ENCODE measurements at regions not wholly inside any gene's neighbourhood (a gene's known extent, or its start where the extent isn't known, plus 50 kb on each side); places are given as distances from the start of the nearest gene placed in this dataset.

DNA sequence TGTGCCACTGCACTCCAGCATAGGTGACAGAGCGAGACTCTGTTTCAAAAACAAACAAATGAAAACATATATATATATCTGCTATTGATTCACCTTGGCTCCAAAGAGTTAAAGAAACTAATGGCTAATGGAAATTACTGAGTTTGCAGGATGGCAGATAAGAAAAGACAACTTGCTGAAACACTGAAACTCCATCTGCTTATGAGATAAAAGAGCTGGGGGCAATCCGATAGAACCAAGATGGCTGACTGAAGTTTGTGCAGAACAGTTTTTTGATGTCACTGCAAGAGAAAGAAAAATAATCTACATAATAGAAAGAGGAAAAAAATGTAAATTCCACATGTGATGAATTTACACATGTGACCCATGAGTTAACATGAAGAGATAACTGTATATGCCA lies 88.2 kb downstream of the LRATD1 start:
- H4K8ac ChIP-seq (ENCODE audit: extremely low read depth, insufficient read depth, low read length): no peak overlapping the region
- ChIA-PET CTCF (ENCODE audit: partially characterized antibody) (no interaction called here), POLR2A (ENCODE audit: partially characterized antibody) (no interaction called here)
- no peaks in the 10 kb centered on the region for H3K79me2 ChIP-seq (ENCODE audit: control insufficient read depth in 1 of 2, insufficient read depth in 2 of 2, low read length in 2 of 2)
- no peak for DNase-seq (ENCODE audit: low read depth in 1 of 2, low spot score in 2 of 2)
- no peak overlapping the region for H3K56ac ChIP-seq (replicated peaks; ENCODE audit: insufficient read length, low read depth, low read length)
- no peak overlapping the region for H2BK20ac ChIP-seq (ENCODE audit: low read length)
- no peak overlapping the region for H2BK5ac ChIP-seq (ENCODE audit: low read depth, low read length)
- H2BK120ac ChIP-seq (replicated peaks; ENCODE audit: low read depth, low read length): no peak overlapping the region
- H2BK12ac ChIP-seq (ENCODE audit: low read depth, low read length): no peak overlapping the region
- no peak overlapping the region for H3K18ac ChIP-seq (ENCODE audit: extremely low read depth, low read length)
- no peaks in the 10 kb centered on the region for H3K27me3 ChIP-seq (replicated peaks in 1 of 4; ENCODE audit: control insufficient read depth in 3 of 4, extremely low read depth in 1 of 4, insufficient read depth in 3 of 4, low read length in 3 of 4)
- no peak overlapping the region for H2AFZ ChIP-seq (ENCODE audit: low read length)
- H3K36me3 ChIP-seq (ENCODE audit: control insufficient read depth in 2 of 4, insufficient read depth in 4 of 4, low read length in 3 of 4): no peaks in the 10 kb centered on the region
- no peak overlapping the region for H3K27ac ChIP-seq (ENCODE audit: low read depth, low read length)
- no peak overlapping the region for H3K4ac ChIP-seq (replicated peaks; ENCODE audit: insufficient read length, low read depth, low read length)
- no peaks in the 10 kb centered on the region for H3K9me3 ChIP-seq (ENCODE audit: insufficient read depth in 2 of 2, low read depth in 1 of 2, low read length in 1 of 2)
- no peak overlapping the region for H3K9ac ChIP-seq (replicated peaks in 1 of 4; ENCODE audit: extremely low read depth in 1 of 4, low read depth in 3 of 4, low read length in 3 of 4)
- H3K4me1 ChIP-seq (replicated peaks in 1 of 4; ENCODE audit: control insufficient read depth in 3 of 4, insufficient read depth in 4 of 4, low read length in 3 of 4): no peaks in the 10 kb centered on the region
- no peaks in the 10 kb centered on the region for H3K23me2 ChIP-seq (ENCODE audit: low read depth, low read length)
- H4K91ac ChIP-seq (replicated peaks; ENCODE audit: insufficient read length, low read length): no peak overlapping the region
- H3K14ac ChIP-seq (ENCODE audit: insufficient read length): no peak overlapping the region
- 89% methylated on average over 2 of the region's 2 CpGs; no CpG with 5 or more reads in 1 of the 2 experiments for WGBS, 2 experiments (ENCODE audit: extremely low coverage in 1 of 2, insufficient coverage in 1 of 2, insufficient read length in 1 of 2, insufficient replicate concordance in 2 of 2, low coverage in 1 of 2, low lambda C conversion rate in 2 of 2, missing lambda C conversion rate in 1 of 2)
- H3K79me1 ChIP-seq (ENCODE audit: low read depth, low read length): no peaks in the 10 kb centered on the region
- no peak for FAIRE-seq
- no peak overlapping the region for H2BK15ac ChIP-seq (ENCODE audit: low read length)
- H3K4me3 ChIP-seq (ENCODE audit: extremely low read depth in 1 of 4, insufficient read depth in 2 of 4, low read depth in 3 of 4, low read length in 4 of 4): no peak overlapping the region
- H2AK5ac ChIP-seq (ENCODE audit: low read depth, low read length): no peak overlapping the region
- H4K5ac ChIP-seq (ENCODE audit: insufficient read length, low read depth, low read length): no peak overlapping the region
- no peaks in the 10 kb centered on the region for H4K20me1 ChIP-seq (replicated peaks in 1 of 2; ENCODE audit: control insufficient read depth in 1 of 2, insufficient read depth in 2 of 2, low read length in 2 of 2)
- no peak overlapping the region for H3K4me2 ChIP-seq (ENCODE audit: insufficient read depth in 1 of 2, low read depth in 2 of 2, low read length in 2 of 2)
- no peak overlapping the region for H3K23ac ChIP-seq (ENCODE audit: insufficient read length)
- TF ChIP-seq RNF2 (IDR thresholded peaks at IDR 0.05; ENCODE audit: borderline replicate concordance, low read depth, low read length, missing control alignments, poor library complexity, severe bottlenecking) (no peak), JUND (IDR thresholded peaks at IDR 0.05; ENCODE audit: low read length) (no peak), KDM1A (IDR thresholded peaks at IDR 0.05; ENCODE audit: borderline replicate concordance, low read length) (no peak), SIX5 (IDR thresholded peaks at IDR 0.05; ENCODE audit: low read depth, low read length) (no peak), SP2 (IDR thresholded peaks at IDR 0.05; ENCODE audit: low read length) (no peak), KDM4A (IDR thresholded peaks at IDR 0.05; ENCODE audit: low read depth, low read length, severe bottlenecking) (no peak), NANOG (IDR thresholded peaks at IDR 0.05; ENCODE audit: insufficient read depth, low read depth, low read length, poor library complexity, severe bottlenecking) (no peak), HDAC6 (IDR thresholded peaks at IDR 0.05; ENCODE audit: low read depth, low read length) (no peak), GTF2F1 (IDR thresholded peaks at IDR 0.05; ENCODE audit: borderline replicate concordance, low read depth, low read length) (no peak), SP4 (IDR thresholded peaks at IDR 0.05; ENCODE audit: low read length) (no peak), CREB1 (IDR thresholded peaks at IDR 0.05) (no peak), PHF8 (conservative IDR thresholded peaks at IDR 0.05; ENCODE audit: low read depth, low read length) (no peak), EZH2 (IDR thresholded peaks at IDR 0.05; ENCODE audit: low read depth, low read length, severe bottlenecking) (no peak)
- TF ChIP-seq, protein P1, sequence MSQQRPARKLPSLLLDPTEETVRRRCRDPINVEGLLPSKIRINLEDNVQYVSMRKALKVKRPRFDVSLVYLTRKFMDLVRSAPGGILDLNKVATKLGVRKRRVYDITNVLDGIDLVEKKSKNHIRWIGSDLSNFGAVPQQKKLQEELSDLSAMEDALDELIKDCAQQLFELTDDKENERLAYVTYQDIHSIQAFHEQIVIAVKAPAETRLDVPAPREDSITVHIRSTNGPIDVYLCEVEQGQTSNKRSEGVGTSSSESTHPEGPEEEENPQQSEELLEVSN (IDR thresholded peaks at IDR 0.05): no peak
- TF ChIP-seq, protein P2, sequence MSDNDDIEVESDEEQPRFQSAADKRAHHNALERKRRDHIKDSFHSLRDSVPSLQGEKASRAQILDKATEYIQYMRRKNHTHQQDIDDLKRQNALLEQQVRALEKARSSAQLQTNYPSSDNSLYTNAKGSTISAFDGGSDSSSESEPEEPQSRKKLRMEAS (IDR thresholded peaks at IDR 0.05): no peak
